ENCODE measurements at regions not wholly inside any gene's neighbourhood (a gene's known extent, or its start where the extent isn't known, plus 50 kb on each side); places are given as distances from the start of the nearest gene placed in this dataset.
"Not testable (repeated sequence)": the region's sequence is repeated elsewhere in the genome, so short reads cannot be mapped to it uniquely, and the experiment has no call there.

- H3K27me3 ChIP-seq (ENCODE audit: control insufficient read depth, insufficient read depth, low read length); H3K4me3 ChIP-seq (ENCODE audit: low read length); H3K9ac ChIP-seq (ENCODE audit: low read depth, low read length); H3K36me3 ChIP-seq (ENCODE audit: insufficient read depth, low read length); H3K4me1 ChIP-seq (ENCODE audit: control insufficient read depth, insufficient read depth, low read length); H3K9me3 ChIP-seq (replicated peaks; ENCODE audit: low read length): not testable (repeated sequence)
- H3K4me2 ChIP-seq (ENCODE audit: low read length): peak overlapping the region; percentile 42
Observed at GRCh38 chr6:57813271-57814075, 496.0 kb downstream of the PRIM2 start.

- not testable (repeated sequence) for H3K9me3 ChIP-seq (replicated peaks; ENCODE audit: low read length); H3K4me2 ChIP-seq (ENCODE audit: low read length); H3K4me1 ChIP-seq (ENCODE audit: control insufficient read depth, insufficient read depth, low read length); H3K27me3 ChIP-seq (ENCODE audit: control insufficient read depth, insufficient read depth, low read length); H3K9ac ChIP-seq (ENCODE audit: low read depth, low read length); H3K36me3 ChIP-seq (ENCODE audit: insufficient read depth, low read length); H3K4me3 ChIP-seq (ENCODE audit: low read length)
Observed at GRCh38 chr6:57815826-57816225, 498.4 kb downstream of the PRIM2 start.

- H3K4me2 ChIP-seq (ENCODE audit: low read length); H3K4me1 ChIP-seq (ENCODE audit: control insufficient read depth, insufficient read depth, low read length); H3K9ac ChIP-seq (ENCODE audit: low read depth, low read length); H3K36me3 ChIP-seq (ENCODE audit: insufficient read depth, low read length); H3K4me3 ChIP-seq (ENCODE audit: low read length); H3K9me3 ChIP-seq (replicated peaks; ENCODE audit: low read length); H3K27me3 ChIP-seq (ENCODE audit: control insufficient read depth, insufficient read depth, low read length): not testable (repeated sequence)
Observed at GRCh38 chr6:57821325-57821724, 503.9 kb downstream of the PRIM2 start.

- H3K4me2 ChIP-seq (ENCODE audit: low read length); H3K36me3 ChIP-seq (ENCODE audit: insufficient read depth, low read length); H3K4me3 ChIP-seq (ENCODE audit: low read length); H3K9me3 ChIP-seq (replicated peaks; ENCODE audit: low read length); H3K27me3 ChIP-seq (ENCODE audit: control insufficient read depth, insufficient read depth, low read length); H3K4me1 ChIP-seq (ENCODE audit: control insufficient read depth, insufficient read depth, low read length); H3K9ac ChIP-seq (ENCODE audit: low read depth, low read length): not testable (repeated sequence)
Observed at GRCh38 chr6:57822448-57822847, 505.0 kb downstream of the PRIM2 start.

GRCh38 chr6:57822896-57823358 is 505.5 kb downstream of the PRIM2 start:
- H3K9me3 ChIP-seq (replicated peaks; ENCODE audit: low read length): no peaks in the 10 kb centered on the region
- H3K27me3 ChIP-seq (ENCODE audit: control insufficient read depth, insufficient read depth, low read length): peaks cover 6% of the 10 kb centered on the region
- H3K4me1 ChIP-seq (ENCODE audit: control insufficient read depth, insufficient read depth, low read length): no peaks in the 10 kb centered on the region
- H3K36me3 ChIP-seq (ENCODE audit: insufficient read depth, low read length): no peaks in the 10 kb centered on the region
- no peak overlapping the region for H3K4me3 ChIP-seq (ENCODE audit: low read length)
- H3K9ac ChIP-seq (ENCODE audit: low read depth, low read length): no peak overlapping the region
- H3K4me2 ChIP-seq (ENCODE audit: low read length): no peak overlapping the region

GRCh38 chr6:57837622-57838209 is 520.3 kb downstream of the PRIM2 start:
- H3K27me3 ChIP-seq (ENCODE audit: control insufficient read depth, insufficient read depth, low read length); H3K9ac ChIP-seq (ENCODE audit: low read depth, low read length); H3K4me1 ChIP-seq (ENCODE audit: control insufficient read depth, insufficient read depth, low read length); H3K4me3 ChIP-seq (ENCODE audit: low read length); H3K36me3 ChIP-seq (ENCODE audit: insufficient read depth, low read length); H3K4me2 ChIP-seq (ENCODE audit: low read length); H3K9me3 ChIP-seq (replicated peaks; ENCODE audit: low read length): not testable (repeated sequence)

GRCh38 chr6:57841551-57841950 is 524.1 kb downstream of the PRIM2 start:
- not testable (repeated sequence) for H3K4me1 ChIP-seq (ENCODE audit: control insufficient read depth, insufficient read depth, low read length); H3K9ac ChIP-seq (ENCODE audit: low read depth, low read length); H3K4me3 ChIP-seq (ENCODE audit: low read length); H3K9me3 ChIP-seq (replicated peaks; ENCODE audit: low read length); H3K4me2 ChIP-seq (ENCODE audit: low read length); H3K36me3 ChIP-seq (ENCODE audit: insufficient read depth, low read length); H3K27me3 ChIP-seq (ENCODE audit: control insufficient read depth, insufficient read depth, low read length)

- not testable (repeated sequence) for H3K27me3 ChIP-seq (ENCODE audit: control insufficient read depth, insufficient read depth, low read length); H3K9me3 ChIP-seq (replicated peaks; ENCODE audit: low read length); H3K36me3 ChIP-seq (ENCODE audit: insufficient read depth, low read length); H3K4me1 ChIP-seq (ENCODE audit: control insufficient read depth, insufficient read depth, low read length); H3K9ac ChIP-seq (ENCODE audit: low read depth, low read length); H3K4me3 ChIP-seq (ENCODE audit: low read length)
- H3K4me2 ChIP-seq (ENCODE audit: low read length): peak overlapping the region; percentile 7
Observed at GRCh38 chr6:57853745-57854407, 536.4 kb downstream of the PRIM2 start.

GRCh38 chr6:57860481-57861315 is 543.3 kb downstream of the PRIM2 start:
- not testable (repeated sequence) for H3K4me3 ChIP-seq (ENCODE audit: low read length); H3K9ac ChIP-seq (ENCODE audit: low read depth, low read length); H3K4me1 ChIP-seq (ENCODE audit: control insufficient read depth, insufficient read depth, low read length); H3K9me3 ChIP-seq (replicated peaks; ENCODE audit: low read length); H3K36me3 ChIP-seq (ENCODE audit: insufficient read depth, low read length); H3K4me2 ChIP-seq (ENCODE audit: low read length); H3K27me3 ChIP-seq (ENCODE audit: control insufficient read depth, insufficient read depth, low read length)

- not testable (repeated sequence) for H3K4me3 ChIP-seq (ENCODE audit: low read length); H3K4me1 ChIP-seq (ENCODE audit: control insufficient read depth, insufficient read depth, low read length); H3K4me2 ChIP-seq (ENCODE audit: low read length); H3K27me3 ChIP-seq (ENCODE audit: control insufficient read depth, insufficient read depth, low read length); H3K9ac ChIP-seq (ENCODE audit: low read depth, low read length); H3K9me3 ChIP-seq (replicated peaks; ENCODE audit: low read length); H3K36me3 ChIP-seq (ENCODE audit: insufficient read depth, low read length)
Observed at GRCh38 chr6:57870083-57870482, 552.7 kb downstream of the PRIM2 start.

GRCh38 chr6:57873424-57873823 is 556.0 kb downstream of the PRIM2 start:
- H3K4me2 ChIP-seq (ENCODE audit: low read length); H3K9ac ChIP-seq (ENCODE audit: low read depth, low read length); H3K36me3 ChIP-seq (ENCODE audit: insufficient read depth, low read length); H3K9me3 ChIP-seq (replicated peaks; ENCODE audit: low read length); H3K4me1 ChIP-seq (ENCODE audit: control insufficient read depth, insufficient read depth, low read length); H3K27me3 ChIP-seq (ENCODE audit: control insufficient read depth, insufficient read depth, low read length); H3K4me3 ChIP-seq (ENCODE audit: low read length): not testable (repeated sequence)
